ENCODE measurements at regions not wholly inside any gene's neighbourhood (a gene's known extent, or its start where the extent isn't known, plus 50 kb on each side); places are given as distances from the start of the nearest gene placed in this dataset.

- TF ChIP-seq MAZ (IDR thresholded peaks at IDR 0.05; ENCODE audit: borderline replicate concordance, low read depth, low read length) (no peak), CTCF (conservative IDR thresholded peaks at IDR 0.05; ENCODE audit: low read depth, low read length) (no peak), POLR2A (IDR thresholded peaks at IDR 0.05; ENCODE audit: low read depth, low read length) (no peak), USF2 (IDR thresholded peaks at IDR 0.05; ENCODE audit: low read depth, low read length) (no peak), RFX5 (IDR thresholded peaks at IDR 0.05; ENCODE audit: low read depth, low read length) (no peak), RCOR1 (IDR thresholded peaks at IDR 0.05; ENCODE audit: insufficient replicate concordance, low read length) (no peak)
These were observed 187.3 kb downstream of the TENT4A start for GRCh38 chr5:6900247-6901227.

Data from IMR-90 (cell line).